GM23338 (cell line): ENCODE measurements at regions not wholly inside any gene's neighbourhood (a gene's known extent, or its start where the extent isn't known, plus 50 kb on each side); places are given as distances from the start of the nearest gene placed in this dataset.

Experiments used
- ATAC-seq: fragments of 200-7000 bp; cut with Tn5 transposase; 3 replicates; pipeline ENCODE4 v1.9.1; 2020
- DNase-seq: peaks from one replicate; pipeline ENCODE4 v3.0.0-alpha.2; 2015; ENCODE audit warnings: low spot score
- H2AFZ ChIP-seq: fragments of 200-600 bp; sonication (generic); 2 replicates; pipeline ENCODE4 v1.8.0; 2016; ENCODE audit warnings: antibody characterized with exemption, mild to moderate bottlenecking, moderate library complexity
- H3F3A ChIP-seq: fragments of 200-600 bp; sonication (generic); replicated peaks from 2 replicates; pipeline ENCODE4 v1.8.0; 2017; ENCODE audit warnings: antibody characterized with exemption, mixed run types, low read depth
- H3K27ac ChIP-seq: fragments of 200-600 bp; sonication (generic); 2 replicates; pipeline ENCODE4 v1.6.1; 2016; ENCODE audit warnings: low read depth
- H3K27me3 ChIP-seq: fragments of 200-600 bp; sonication (generic); 2 replicates; pipeline ENCODE4 v1.8.0; 2016; ENCODE audit warnings: mild to moderate bottlenecking, mixed run types, moderate library complexity; ENCODE audit not compliant: insufficient read depth
- H3K36me3 ChIP-seq: fragments of 200-600 bp; sonication (generic); 2 replicates; pipeline ENCODE4 v1.8.0; 2016; ENCODE audit warnings: mild to moderate bottlenecking; ENCODE audit not compliant: insufficient read depth
- H3K4me1 ChIP-seq: fragments of 200-600 bp; sonication (generic); 2 replicates; pipeline ENCODE4 v1.8.0; 2016; ENCODE audit warnings: mild to moderate bottlenecking, moderate library complexity; ENCODE audit not compliant: insufficient read depth
- H3K4me2 ChIP-seq: fragments of 200-600 bp; sonication (generic); 2 replicates; pipeline ENCODE4 v1.7.1; 2017; ENCODE audit warnings: mixed run types
- H3K4me3 ChIP-seq: fragments of 200-600 bp; sonication (generic); 2 replicates; pipeline ENCODE4 v1.6.1; 2016; ENCODE audit warnings: mixed run types
- H3K79me2 ChIP-seq: fragments of 200-600 bp; sonication (generic); replicated peaks from 2 replicates; pipeline ENCODE4 v1.8.0; 2017; ENCODE audit warnings: mild to moderate bottlenecking; ENCODE audit not compliant: insufficient read depth
- H3K9me2 ChIP-seq: fragments of 200-600 bp; sonication (generic); 2 replicates; pipeline ENCODE4 v1.8.0; 2017; ENCODE audit not compliant: insufficient read depth
- H4K20me1 ChIP-seq: fragments of 200-600 bp; sonication (generic); replicated peaks from 2 replicates; pipeline ENCODE4 v1.8.0; 2017; ENCODE audit warnings: mild to moderate bottlenecking; ENCODE audit not compliant: insufficient read depth
- H3K27ac Mint-ChIP-seq: 2 replicates; pipeline ENCODE4 v1.8.0; 2020; ENCODE audit warnings: inconsistent platforms, mild to moderate bottlenecking, moderate library complexity, mixed read lengths
- H3K27me3 Mint-ChIP-seq: 3 replicates; pipeline ENCODE4 v1.8.0; 2022; ENCODE audit warnings: low read depth, mild to moderate bottlenecking, moderate library complexity, mixed read lengths, inconsistent platforms; ENCODE audit not compliant: insufficient read depth, poor library complexity
- H3K36me3 Mint-ChIP-seq: 3 replicates; pipeline ENCODE4 v1.8.0; 2021; ENCODE audit warnings: low read depth, mild to moderate bottlenecking, inconsistent platforms, moderate library complexity, mixed read lengths
- H3K4me1 Mint-ChIP-seq: 3 replicates; pipeline ENCODE4 v1.8.0; 2020; ENCODE audit warnings: mild to moderate bottlenecking, inconsistent platforms, mixed read lengths
- H3K4me3 Mint-ChIP-seq: 3 replicates; pipeline ENCODE4 v1.8.0; 2021; ENCODE audit warnings: moderate library complexity, mild to moderate bottlenecking, inconsistent platforms, mixed read lengths
- H3K9me3 Mint-ChIP-seq: 3 replicates; pipeline ENCODE4 v1.8.0; 2020; ENCODE audit warnings: moderate library complexity, mild to moderate bottlenecking, inconsistent platforms, mixed read lengths
- CREB1 ChIP-seq: fragments of 250-450 bp; sonication (Bioruptor Pico); IDR thresholded peaks from 2 replicates; pipeline ENCODE4 v1.5.0; 2020; ENCODE audit warnings: low read depth, mild to moderate bottlenecking, moderate library complexity
- CTCF ChIP-seq, 2 experiments: fragments of 200-600 bp in 1 of 2; sonication (generic) in 1 of 2; conservative IDR thresholded peaks; 2 replicates each; pipeline versions ENCODE4 v1.5.1 to v1.6.1; 2016 to 2017; ENCODE audit warnings: antibody characterized with exemption in 2 of 2, low read depth in 2 of 2, mild to moderate bottlenecking in 2 of 2, moderate library complexity in 1 of 2
- ETS1 ChIP-seq: IDR thresholded peaks from 2 replicates; pipeline ENCODE4 v1.6.1; 2016; ENCODE audit warnings: antibody characterized with exemption
- EZH2 ChIP-seq: fragments of 200-600 bp; sonication (generic); IDR thresholded peaks from one replicate; pipeline ENCODE4 v1.8.0; 2017; ENCODE audit warnings: antibody characterized with exemption, mild to moderate bottlenecking, low read depth; ENCODE audit not compliant: unreplicated experiment
- EZH2phosphoT487 ChIP-seq: fragments of 200-600 bp; sonication (generic); IDR thresholded peaks from one replicate; pipeline ENCODE4 v1.8.1; 2018; ENCODE audit warnings: antibody characterized with exemption; ENCODE audit not compliant: unreplicated experiment
- JUNB ChIP-seq: IDR thresholded peaks from one replicate; pipeline ENCODE4 v1.6.1; 2016; ENCODE audit warnings: antibody characterized with exemption; ENCODE audit not compliant: unreplicated experiment
- NANOG ChIP-seq: IDR thresholded peaks from 2 replicates; pipeline ENCODE4 v1.6.1; 2016; ENCODE audit warnings: antibody characterized with exemption, borderline replicate concordance
- POLR2AphosphoS5 ChIP-seq: IDR thresholded peaks from 2 replicates; pipeline ENCODE4 v1.6.1; 2016; ENCODE audit warnings: antibody characterized with exemption, low read depth
- REST ChIP-seq: IDR thresholded peaks from one replicate; pipeline ENCODE4 v1.6.1; 2018; ENCODE audit warnings: antibody characterized with exemption; ENCODE audit not compliant: unreplicated experiment
- STAT1 ChIP-seq: IDR thresholded peaks from one replicate; pipeline ENCODE4 v1.6.1; 2016; ENCODE audit warnings: antibody characterized with exemption; ENCODE audit not compliant: unreplicated experiment
- ZNF114 ChIP-seq: fragments of 250-450 bp; sonication (Bioruptor Pico); IDR thresholded peaks from 2 replicates; pipeline ENCODE4 v1.5.0; 2020; ENCODE audit warnings: mild to moderate bottlenecking, moderate library complexity
- ZNF331 ChIP-seq: fragments of 250-450 bp; sonication (Bioruptor Pico); IDR thresholded peaks from 2 replicates; pipeline ENCODE4 v1.5.0; 2020; ENCODE audit warnings: low read depth, mild to moderate bottlenecking, moderate library complexity
- ZNF462 ChIP-seq: fragments of 250-450 bp; sonication (Bioruptor Pico); IDR thresholded peaks from 2 replicates; pipeline ENCODE4 v1.5.0; 2020; ENCODE audit warnings: mild to moderate bottlenecking, moderate library complexity

GRCh38 chr5:107257885-107258520, 412.7 kb downstream of the EFNA5 start:
- ATAC-seq (no peak), DNase-seq (no peak)
- no peak overlapping the region for H3K27ac Mint-ChIP-seq
- peaks cover 7% of the 10 kb centered on the region; the same call in 2 of the 3 replicates for H3K9me3 Mint-ChIP-seq
- Histone ChIP-seq H3K4me2 (no peak overlapping the region), H3K36me3 (no peaks in the 10 kb centered on the region), H3K4me1 (no peaks in the 10 kb centered on the region), H2AFZ (no peak overlapping the region), H3K27me3 (no peaks in the 10 kb centered on the region), H4K20me1 (no peaks in the 10 kb centered on the region), H3K79me2 (no peaks in the 10 kb centered on the region), H3K27ac (no peak overlapping the region), H3K9me2 (0 out of 2 replicates have a peak, but pooled peaks cover 17% of the 10 kb centered on the region), H3K4me3 (no peak overlapping the region), H3F3A (no peaks in the 10 kb centered on the region)
- TF ChIP-seq EZH2, result no peak
- TF ChIP-seq ETS1, result no peak
- no peak for TF ChIP-seq NANOG
- no peak for TF ChIP-seq ZNF331 (CRISPR knock-in tag)
- no peak for TF ChIP-seq REST
- no peak for TF ChIP-seq ZNF462 (CRISPR knock-in tag)
- no peak for TF ChIP-seq JUNB
- TF ChIP-seq POLR2AphosphoS5, result no peak
- TF ChIP-seq CREB1 (CRISPR knock-in tag), result no peak
- TF ChIP-seq EZH2phosphoT487, result no peak
- TF ChIP-seq CTCF (conservative IDR thresholded peaks at IDR 0.05; ENCODE audit: low read depth in 2 of 2), result no peak
- TF ChIP-seq ZNF114 (CRISPR knock-in tag), result no peak
- TF ChIP-seq STAT1, result no peak
- H3K4me3 Mint-ChIP-seq, result no peak overlapping the region
- no peaks in the 10 kb centered on the region for H3K4me1 Mint-ChIP-seq
- H3K36me3 Mint-ChIP-seq, result no peaks in the 10 kb centered on the region; the same call in 1 of the 3 replicates
- H3K27me3 Mint-ChIP-seq, result peaks cover 1% of the 10 kb centered on the region
